GM23248 (cell line): ENCODE measurements at regions not wholly inside any gene's neighbourhood (a gene's known extent, or its start where the extent isn't known, plus 50 kb on each side); places are given as distances from the start of the nearest gene placed in this dataset.

ENCODE experiments used
- DNase-seq: peaks from one replicate; pipeline ENCODE4 v3.0.0-alpha.2; 2015
- H2AFZ ChIP-seq: fragments of 200-600 bp; sonication (generic); 2 replicates; pipeline ENCODE4 v1.6.1; 2016; ENCODE audit warnings: antibody characterized with exemption
- H3F3A ChIP-seq: fragments of 200-600 bp; sonication (generic); 2 replicates; pipeline ENCODE4 v1.6.1; 2016; ENCODE audit warnings: mild to moderate bottlenecking, antibody characterized with exemption, mixed run types; ENCODE audit not compliant: insufficient read depth
- H3K27ac ChIP-seq: fragments of 200-600 bp; sonication (generic); 2 replicates; pipeline ENCODE4 v1.5.1; 2016; ENCODE audit warnings: mild to moderate bottlenecking
- H3K27me3 ChIP-seq: fragments of 200-600 bp; sonication (generic); replicated peaks from 2 replicates; pipeline ENCODE4 v1.6.1; 2016; ENCODE audit warnings: mild to moderate bottlenecking; ENCODE audit not compliant: insufficient read depth
- H3K36me3 ChIP-seq: fragments of 200-600 bp; sonication (generic); 2 replicates; pipeline ENCODE4 v1.6.1; 2016; ENCODE audit warnings: low read depth, mild to moderate bottlenecking
- H3K4me1 ChIP-seq: fragments of 200-600 bp; sonication (generic); 2 replicates; pipeline ENCODE4 v1.6.1; 2016; ENCODE audit warnings: mild to moderate bottlenecking; ENCODE audit not compliant: insufficient read depth
- H3K4me2 ChIP-seq: fragments of 200-600 bp; sonication (generic); one replicate; pipeline ENCODE4 v1.6.1; 2016; ENCODE audit warnings: mild to moderate bottlenecking; ENCODE audit not compliant: unreplicated experiment
- H3K4me3 ChIP-seq: fragments of 200-600 bp; sonication (generic); 2 replicates; pipeline ENCODE4 v1.5.1; 2016; ENCODE audit warnings: mild to moderate bottlenecking
- H3K79me2 ChIP-seq: fragments of 200-600 bp; sonication (generic); 2 replicates; pipeline ENCODE4 v1.6.1; 2016; ENCODE audit warnings: mild to moderate bottlenecking; ENCODE audit not compliant: insufficient read depth
- H3K9ac ChIP-seq: fragments of 200-600 bp; sonication (generic); 2 replicates; pipeline ENCODE4 v1.6.1; 2016; ENCODE audit warnings: mild to moderate bottlenecking
- H3K9me2 ChIP-seq: fragments of 200-600 bp; sonication (generic); 2 replicates; pipeline ENCODE4 v1.6.1; 2016; ENCODE audit warnings: mixed run types, mild to moderate bottlenecking, moderate library complexity; ENCODE audit not compliant: insufficient read depth
- H3K9me3 ChIP-seq: fragments of 200-600 bp; sonication (generic); one replicate; pipeline ENCODE4 v1.6.1; 2017; ENCODE audit warnings: low read depth
- H4K20me1 ChIP-seq: fragments of 200-600 bp; sonication (generic); 2 replicates; pipeline ENCODE4 v1.6.0; 2016; ENCODE audit not compliant: insufficient read depth
- EZH2 ChIP-seq: fragments of 200-600 bp; sonication (generic); IDR thresholded peaks from 2 replicates; pipeline ENCODE4 v1.6.1; 2018; ENCODE audit warnings: antibody characterized with exemption, mild to moderate bottlenecking; ENCODE audit not compliant: insufficient read depth, poor library complexity, severe bottlenecking
- EZH2phosphoT487 ChIP-seq: fragments of 200-600 bp; sonication (generic); IDR thresholded peaks from 2 replicates; pipeline ENCODE4 v1.6.1; 2018; ENCODE audit warnings: antibody characterized with exemption, moderate library complexity, mild to moderate bottlenecking, low read depth; ENCODE audit not compliant: insufficient read depth
- WGBS, 2 experiments: methylation state at CpG; one replicate each; pipeline ENCODE4 v1.1.6; 2015 to 2017; ENCODE audit warnings: low lambda C conversion rate in 2 of 2, low coverage in 1 of 2; ENCODE audit errors: missing lambda C conversion rate in 2 of 2; 5-methylcytosine and 5-hydroxymethylcytosine counted together
- in situ Hi-C: fragments of 300-500 bp; cut with MboI; formaldehyde crosslinking; loops from 2 replicates; pipeline ENCODE4 v1.15.0; 2020

DNA sequence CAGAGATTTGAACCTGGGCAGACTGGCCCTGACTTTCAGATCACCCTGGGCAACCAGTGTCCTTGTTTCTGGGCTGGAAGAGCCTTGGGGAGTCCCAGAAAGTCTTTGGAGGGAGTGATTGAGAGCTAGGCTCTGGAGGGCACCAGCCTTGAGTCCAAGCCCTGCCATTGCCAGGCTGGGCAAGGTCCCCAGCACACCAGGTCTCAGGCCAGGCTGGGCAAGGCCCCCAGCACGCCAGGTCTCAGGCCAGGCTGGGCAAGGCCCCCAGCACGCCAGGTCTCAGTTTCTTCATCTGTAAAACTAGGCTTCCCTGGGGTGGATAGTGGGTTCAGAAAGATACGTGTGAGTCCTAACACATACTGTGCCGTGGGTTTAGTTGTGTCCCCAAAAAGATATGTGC lies 135.0 kb downstream of the IRF8 start:
- H2AFZ ChIP-seq, result no peak overlapping the region
- no peaks in the 10 kb centered on the region for H3K36me3 ChIP-seq
- no peaks in the 10 kb centered on the region for H3K9me2 ChIP-seq
- no peak for DNase-seq
- H3K27me3 ChIP-seq, result peaks cover 49% of the 10 kb centered on the region
- H3F3A ChIP-seq, result no peaks in the 10 kb centered on the region
- H3K9me3 ChIP-seq, result no peaks in the 10 kb centered on the region
- no peak overlapping the region for H3K27ac ChIP-seq
- in situ Hi-C loops, result no loop called here
- H3K9ac ChIP-seq, result no peak overlapping the region
- no peaks in the 10 kb centered on the region for H3K79me2 ChIP-seq
- no peak overlapping the region for H3K4me2 ChIP-seq
- TF ChIP-seq EZH2, result no peak
- no peak for TF ChIP-seq EZH2phosphoT487
- H3K4me1 ChIP-seq, result no peaks in the 10 kb centered on the region
- no peaks in the 10 kb centered on the region for H4K20me1 ChIP-seq
- H3K4me3 ChIP-seq, result no peak overlapping the region
- 34 to 55% methylated on average over 4 of the region's 4 CpGs for WGBS, 2 experiments

- 72% methylated on average over 12 of the region's 12 CpGs for WGBS, 2 experiments
These were observed 135.5 kb downstream of the IRF8 start for GRCh38 chr16:86034421-86034919.

GRCh38 chr16:86035906-86036305 lies 136.9 kb downstream of the IRF8 start:
- Histone ChIP-seq H3K27ac (no peak overlapping the region), H3F3A (no peaks in the 10 kb centered on the region), H3K4me1 (no peaks in the 10 kb centered on the region), H3K4me3 (no peak overlapping the region), H2AFZ (no peak overlapping the region), H3K27me3 (peaks cover 35% of the 10 kb centered on the region), H3K4me2 (no peak overlapping the region), H3K9me3 (no peaks in the 10 kb centered on the region), H3K36me3 (no peaks in the 10 kb centered on the region), H4K20me1 (no peaks in the 10 kb centered on the region), H3K9ac (no peak overlapping the region), H3K9me2 (no peaks in the 10 kb centered on the region), H3K79me2 (no peaks in the 10 kb centered on the region)
- in situ Hi-C loops, result no loop called here
- WGBS, 2 experiments, result 69 to 73% methylated on average over 13 of the region's 13 CpGs
- no peak for DNase-seq
- TF ChIP-seq EZH2 (no peak), EZH2phosphoT487 (no peak)

More at GRCh38 chr16:86034421-86034919, 135.5 kb downstream of the IRF8 start:
- in situ Hi-C loops, result no loop called here
- Histone ChIP-seq H3K9me3 (no peaks in the 10 kb centered on the region), H3F3A (no peaks in the 10 kb centered on the region), H4K20me1 (no peaks in the 10 kb centered on the region), H3K79me2 (no peaks in the 10 kb centered on the region), H3K4me3 (no peak overlapping the region), H3K36me3 (no peaks in the 10 kb centered on the region), H3K9ac (no peak overlapping the region), H3K4me2 (no peak overlapping the region), H3K27ac (no peak overlapping the region), H3K9me2 (no peaks in the 10 kb centered on the region), H2AFZ (no peak overlapping the region), H3K4me1 (no peaks in the 10 kb centered on the region), H3K27me3 (peaks cover 44% of the 10 kb centered on the region)
- TF ChIP-seq EZH2, result no peak
- no peak for TF ChIP-seq EZH2phosphoT487
- DNase-seq, result no peak

- Histone ChIP-seq H3K79me2 (no peaks in the 10 kb centered on the region), H4K20me1 (no peaks in the 10 kb centered on the region), H3K4me1 (no peaks in the 10 kb centered on the region), H3K4me3 (no peak overlapping the region), H3K9me2 (no peaks in the 10 kb centered on the region), H3K9ac (no peak overlapping the region), H3K27me3 (peaks cover 32% of the 10 kb centered on the region), H3F3A (no peaks in the 10 kb centered on the region), H3K27ac (no peak overlapping the region), H3K36me3 (no peaks in the 10 kb centered on the region), H3K4me2 (no peak overlapping the region), H3K9me3 (no peaks in the 10 kb centered on the region), H2AFZ (no peak overlapping the region)
- no peak for DNase-seq
- in situ Hi-C loops, result no loop called here
- WGBS, 2 experiments, result 46 to 56% methylated on average over 23 of the region's 23 CpGs
- TF ChIP-seq EZH2phosphoT487, result no peak
- TF ChIP-seq EZH2, result no peak
These were observed 139.3 kb downstream of the IRF8 start for GRCh38 chr16:86037999-86038925.
